Stimulated activated CD8-positive, alpha-beta memory T cell treated with anti-CD3 and anti-CD28 coated beads, Interleukin-15, amount 100 ng/mL, for 48 hours (primary cell): ENCODE measurements at regions not wholly inside any gene's neighbourhood (a gene's known extent, or its start where the extent isn't known, plus 50 kb on each side); places are given as distances from the start of the nearest gene placed in this dataset.
A peak's percentile ranks its signal among the peaks of the same experiment; 100 is the strongest.
"Not testable (repeated sequence)": the region's sequence is repeated elsewhere in the genome, so short reads cannot be mapped to it uniquely, and the experiment has no call there.

Experiments used
- DNase-seq, 2 donors: peaks; one replicate each; pipeline ENCODE4 v3.0.0-alpha.2; 2020; ENCODE audit warnings: low read depth in 2 of 2

GRCh38 chr22:26806445-26807175 lies 149.2 kb downstream of the MIAT start:
- DNase-seq: no peak

- no peak for DNase-seq
These were observed 154.2 kb downstream of the MIAT start for GRCh38 chr22:26811647-26811992.

- DNase-seq: no peak
These were observed 155.3 kb downstream of the MIAT start for GRCh38 chr22:26812731-26813130.

- DNase-seq: no peak
These were observed 159.3 kb downstream of the MIAT start for GRCh38 chr22:26816726-26817125.

GRCh38 chr22:26817926-26818325 lies 160.5 kb downstream of the MIAT start:
- DNase-seq: no peak

- DNase-seq: no peak
These were observed 164.5 kb downstream of the MIAT start for GRCh38 chr22:26821854-26822253.

GRCh38 chr22:26822313-26822712 lies 164.9 kb downstream of the MIAT start:
- no peak for DNase-seq

- no peak for DNase-seq
These were observed 166.6 kb downstream of the MIAT start for GRCh38 chr22:26823966-26824365.

- no peak for DNase-seq
These were observed 168.9 kb downstream of the MIAT start for GRCh38 chr22:26825960-26826935.

- no peak for DNase-seq
These were observed 170.2 kb downstream of the MIAT start for GRCh38 chr22:26827611-26828010.

- DNase-seq: no peak
These were observed 170.9 kb downstream of the MIAT start for GRCh38 chr22:26828311-26828710.

GRCh38 chr22:26830837-26831236 lies 173.4 kb downstream of the MIAT start:
- no peak for DNase-seq

GRCh38 chr22:26835023-26835422 lies 177.6 kb downstream of the MIAT start:
- no peak for DNase-seq

GRCh38 chr22:26835929-26836528 lies 178.6 kb downstream of the MIAT start:
- peak; percentile 14 to 33 for DNase-seq

GRCh38 chr22:26837784-26838470 lies 180.5 kb downstream of the MIAT start:
- no peak for DNase-seq

GRCh38 chr22:26838471-26838825 lies 181.1 kb downstream of the MIAT start:
- no peak for DNase-seq

- DNase-seq: no peak
These were observed 181.8 kb downstream of the MIAT start for GRCh38 chr22:26839216-26839615.

- DNase-seq: not testable (repeated sequence)
These were observed 183.4 kb downstream of the MIAT start for GRCh38 chr22:26840770-26841169.

GRCh38 chr22:26842103-26842502 lies 184.7 kb downstream of the MIAT start:
- DNase-seq: no peak

GRCh38 chr22:26845021-26845743 lies 187.8 kb downstream of the MIAT start:
- DNase-seq: no peak

GRCh38 chr22:26846076-26846475 lies 188.7 kb downstream of the MIAT start:
- DNase-seq: no peak
